ENCODE measurements at regions not wholly inside any gene's neighbourhood (a gene's known extent, or its start where the extent isn't known, plus 50 kb on each side); places are given as distances from the start of the nearest gene placed in this dataset.

DNA sequence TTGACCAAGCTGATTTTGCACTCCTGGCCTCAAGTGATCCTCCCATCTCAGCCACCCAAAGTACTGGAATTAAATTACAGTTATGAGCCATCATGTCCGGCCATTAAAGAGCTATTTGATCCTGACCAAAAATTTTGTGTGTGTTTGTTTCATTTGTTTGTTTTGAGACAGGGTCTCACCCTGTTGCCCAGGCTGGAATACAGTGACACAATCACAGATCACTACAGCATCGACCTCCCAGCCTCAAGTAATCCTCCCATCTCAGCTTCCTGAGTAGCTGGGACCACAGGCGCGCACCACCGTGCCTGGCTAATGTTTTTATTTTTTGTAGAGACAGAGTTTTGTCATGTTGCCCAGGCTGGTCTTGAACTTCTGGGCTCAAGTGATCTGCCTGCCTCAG, 82.9 kb upstream of the RBPJ start:
- Histone ChIP-seq H3K4me1 (peaks cover 11 to 12% of the 10 kb centered on the region in 2 donors), H3K27ac (no peak overlapping the region), H3K27me3 (no peaks in the 10 kb centered on the region), H3K4me3 (no peak overlapping the region), H3K9me3 (no peaks in the 10 kb centered on the region), H3K36me3 (no peaks in the 10 kb centered on the region)
- ATAC-seq, result no peak
- no peak for DNase-seq
- no peak for TF ChIP-seq POLR2A (IDR thresholded peaks at IDR 0.05)
- TF ChIP-seq, protein P1, sequence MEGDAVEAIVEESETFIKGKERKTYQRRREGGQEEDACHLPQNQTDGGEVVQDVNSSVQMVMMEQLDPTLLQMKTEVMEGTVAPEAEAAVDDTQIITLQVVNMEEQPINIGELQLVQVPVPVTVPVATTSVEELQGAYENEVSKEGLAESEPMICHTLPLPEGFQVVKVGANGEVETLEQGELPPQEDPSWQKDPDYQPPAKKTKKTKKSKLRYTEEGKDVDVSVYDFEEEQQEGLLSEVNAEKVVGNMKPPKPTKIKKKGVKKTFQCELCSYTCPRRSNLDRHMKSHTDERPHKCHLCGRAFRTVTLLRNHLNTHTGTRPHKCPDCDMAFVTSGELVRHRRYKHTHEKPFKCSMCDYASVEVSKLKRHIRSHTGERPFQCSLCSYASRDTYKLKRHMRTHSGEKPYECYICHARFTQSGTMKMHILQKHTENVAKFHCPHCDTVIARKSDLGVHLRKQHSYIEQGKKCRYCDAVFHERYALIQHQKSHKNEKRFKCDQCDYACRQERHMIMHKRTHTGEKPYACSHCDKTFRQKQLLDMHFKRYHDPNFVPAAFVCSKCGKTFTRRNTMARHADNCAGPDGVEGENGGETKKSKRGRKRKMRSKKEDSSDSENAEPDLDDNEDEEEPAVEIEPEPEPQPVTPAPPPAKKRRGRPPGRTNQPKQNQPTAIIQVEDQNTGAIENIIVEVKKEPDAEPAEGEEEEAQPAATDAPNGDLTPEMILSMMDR (IDR thresholded peaks at IDR 0.05 in 4 of 5, conservative IDR thresholded peaks at IDR 0.05 in 1 of 5), result no peak
- in situ Hi-C loops (cut with MboI; ENCODE audit: low sequenced_read_pairs in 4 of 4) (no loop called here), intact Hi-C loops (cut with DNase I; ENCODE audit: low total_unique reads) (no loop called here)

DNA sequence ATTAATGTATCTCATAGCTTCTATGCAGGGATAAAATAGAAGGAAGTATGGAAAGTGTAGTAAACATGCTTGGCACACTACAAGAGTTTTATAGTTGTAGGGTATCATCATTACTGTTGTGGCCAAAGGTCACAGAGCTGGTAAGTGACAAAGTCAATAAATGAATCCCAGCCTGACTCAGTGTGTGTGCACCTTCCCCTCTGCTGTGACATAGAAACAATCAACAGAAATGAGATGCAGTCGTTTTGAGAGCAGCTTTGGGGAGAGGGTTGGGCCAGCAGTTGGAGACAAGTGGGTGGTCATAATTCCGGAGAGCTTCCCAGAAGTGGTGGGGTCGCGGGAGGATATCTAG, 82.4 kb upstream of the RBPJ start:
- Histone ChIP-seq H3K27me3 (no peaks in the 10 kb centered on the region), H3K9me3 (no peaks in the 10 kb centered on the region), H3K4me3 (peak overlapping the region in 1 of 4 donors; percentile 14), H3K4me1 (peaks cover 11 to 12% of the 10 kb centered on the region in 2 donors), H3K27ac (peak overlapping the region in 2 of 4 donors; percentile 1 to 37), H3K36me3 (no peaks in the 10 kb centered on the region)
- ATAC-seq (no peak), DNase-seq (no peak)
- in situ Hi-C loops (cut with MboI; ENCODE audit: low sequenced_read_pairs in 4 of 4), result no loop called here
- no peak for TF ChIP-seq POLR2A (IDR thresholded peaks at IDR 0.05)
- TF ChIP-seq, protein P1 (IDR thresholded peaks at IDR 0.05 in 4 of 5, conservative IDR thresholded peaks at IDR 0.05 in 1 of 5), result no peak
- intact Hi-C loops (cut with DNase I; ENCODE audit: low total_unique reads), result no loop called here

DNA sequence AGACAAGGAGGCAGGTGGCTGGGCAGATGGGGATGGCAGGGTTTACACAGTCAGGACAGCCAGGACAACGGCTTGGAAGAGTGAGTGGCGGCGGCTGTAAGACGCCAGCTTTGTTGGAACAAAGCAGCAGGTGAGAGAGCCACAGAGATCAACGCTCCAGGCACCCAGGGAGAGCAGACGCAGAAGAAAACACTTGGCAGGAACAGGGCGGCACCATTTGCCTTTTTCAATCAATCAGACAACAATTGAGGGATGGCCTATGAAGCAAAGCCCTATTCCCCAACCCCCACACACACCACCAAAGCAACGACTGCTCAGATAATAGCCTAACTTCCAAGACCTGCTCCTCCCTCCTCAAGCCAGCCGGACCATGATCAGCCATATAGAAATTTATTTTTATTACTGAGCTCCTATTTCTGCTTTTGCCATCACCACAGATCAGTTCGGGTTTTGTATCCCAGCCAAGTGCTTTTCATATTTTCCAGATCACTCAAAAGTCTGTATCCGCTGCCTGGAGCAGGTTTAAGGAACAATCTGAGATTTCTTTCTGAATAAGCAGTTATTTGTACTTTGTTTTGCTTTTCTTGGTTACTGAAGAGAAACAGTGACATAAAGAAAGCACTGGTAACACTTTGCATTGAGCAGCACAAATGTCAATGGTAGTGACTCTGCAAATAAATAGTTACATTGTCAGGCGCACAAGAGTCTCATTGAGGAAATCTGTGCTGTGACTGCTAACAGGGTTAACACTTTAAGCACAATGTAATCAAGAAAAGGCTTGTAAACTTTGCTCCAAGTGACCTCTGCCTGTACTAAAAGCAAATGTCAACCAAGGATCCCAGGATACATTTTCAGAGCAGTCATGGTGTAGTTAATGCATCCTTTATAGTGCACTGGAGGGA, 81.8 kb upstream of the RBPJ start:
- no peak for DNase-seq
- peaks cover 11 to 12% of the 10 kb centered on the region in 2 donors for H3K4me1 ChIP-seq
- no peaks in the 10 kb centered on the region for H3K27me3 ChIP-seq
- TF ChIP-seq, protein P1 (IDR thresholded peaks at IDR 0.05 in 4 of 5, conservative IDR thresholded peaks at IDR 0.05 in 1 of 5), result no peak
- no peak for TF ChIP-seq POLR2A (IDR thresholded peaks at IDR 0.05)
- in situ Hi-C loops (cut with MboI; ENCODE audit: low sequenced_read_pairs in 4 of 4) (no loop called here), intact Hi-C loops (cut with DNase I; ENCODE audit: low total_unique reads) (no loop called here)
- ATAC-seq, result peak in 1 of 2 donors; percentile 33
- peak overlapping the region in 1 of 4 donors; percentile 14 for H3K4me3 ChIP-seq
- peak overlapping the region in 2 of 4 donors; percentile 18 to 37 for H3K27ac ChIP-seq
- H3K9me3 ChIP-seq, result no peaks in the 10 kb centered on the region
- no peaks in the 10 kb centered on the region for H3K36me3 ChIP-seq

DNA sequence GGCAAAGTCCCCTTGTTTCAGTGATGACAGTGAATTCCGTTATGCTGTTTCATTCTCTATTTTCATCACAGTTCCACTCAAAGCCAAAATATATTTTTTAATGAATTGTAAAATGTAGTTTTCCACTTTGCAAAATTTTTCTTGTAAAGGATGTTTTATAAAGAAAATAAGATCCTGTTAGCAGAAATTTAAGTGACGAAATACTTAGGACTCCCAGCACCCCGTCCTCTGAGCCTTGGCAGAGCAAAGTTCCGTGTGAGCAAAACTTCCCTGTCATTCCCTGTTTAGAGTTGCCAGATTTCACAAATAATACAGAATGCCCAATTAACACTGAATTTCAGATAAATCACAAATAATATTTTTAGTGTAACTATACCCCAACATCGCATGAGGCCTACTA, 81.0 kb upstream of the RBPJ start:
- ATAC-seq, result no peak
- peak overlapping the region in 1 of 4 donors; percentile 37 for H3K27ac ChIP-seq
- no peaks in the 10 kb centered on the region for H3K36me3 ChIP-seq
- intact Hi-C loops (cut with DNase I; ENCODE audit: low total_unique reads), result no loop called here
- peaks cover 11 to 12% of the 10 kb centered on the region in 2 donors for H3K4me1 ChIP-seq
- no peaks in the 10 kb centered on the region for H3K27me3 ChIP-seq
- no peaks in the 10 kb centered on the region for H3K9me3 ChIP-seq
- in situ Hi-C loops (cut with MboI; ENCODE audit: low sequenced_read_pairs in 4 of 4), result no loop called here
- no peak for TF ChIP-seq POLR2A (IDR thresholded peaks at IDR 0.05)
- TF ChIP-seq, protein P1 (IDR thresholded peaks at IDR 0.05 in 4 of 5, conservative IDR thresholded peaks at IDR 0.05 in 1 of 5), result no peak
- DNase-seq, result no peak
- no peak overlapping the region for H3K4me3 ChIP-seq
